Breast epithelium (tissue), 3 donors: ENCODE measurements at regions not wholly inside any gene's neighbourhood (a gene's known extent, or its start where the extent isn't known, plus 50 kb on each side); places are given as distances from the start of the nearest gene placed in this dataset.

Experiments used
- CTCF ChIP-seq, 3 donors: fragments of 450-650 bp; IDR thresholded peaks; one replicate each; pipeline ENCODE4 v1.5.1; 2016 to 2017; ENCODE audit warnings: antibody characterized with exemption in 3 of 3, mild to moderate bottlenecking in 3 of 3, moderate library complexity in 3 of 3
- POLR2A ChIP-seq: fragments of 450-650 bp; IDR thresholded peaks from one replicate; pipeline ENCODE4 v1.6.1; 2016; ENCODE audit warnings: antibody characterized with exemption, mild to moderate bottlenecking, moderate library complexity
- POLR2AphosphoS5 ChIP-seq, 3 donors: sonication (generic); formaldehyde crosslinking; IDR thresholded peaks; one replicate each; pipeline ENCODE4 v1.6.1; 2017; ENCODE audit warnings: antibody characterized with exemption in 3 of 3

GRCh38 chr10:43746906-43747305, 98.2 kb upstream of the ZNF32 start:
- TF ChIP-seq CTCF (IDR thresholded peaks at IDR 0.05), result no peak
- no peak for TF ChIP-seq POLR2AphosphoS5 (IDR thresholded peaks at IDR 0.05)
- TF ChIP-seq POLR2A, result no peak
